ENCODE measurements at regions not wholly inside any gene's neighbourhood (a gene's known extent, or its start where the extent isn't known, plus 50 kb on each side); places are given as distances from the start of the nearest gene placed in this dataset.
A peak's percentile ranks its signal among the peaks of the same experiment; 100 is the strongest.
"Not testable (repeated sequence)": the region's sequence is repeated elsewhere in the genome, so short reads cannot be mapped to it uniquely, and the experiment has no call there.

GRCh38 chr5:104551628-104552027, 989.0 kb upstream of the NUDT12 start:
- no peak for DNase-seq

GRCh38 chr5:104546871-104547270, 984.3 kb upstream of the NUDT12 start:
- DNase-seq, result not testable (repeated sequence)

- peak; percentile 97 for DNase-seq
These were observed 978.7 kb upstream of the NUDT12 start for GRCh38 chr5:104541141-104541785.

GRCh38 chr5:104540448-104540847, 977.9 kb upstream of the NUDT12 start:
- DNase-seq, result peak; percentile 82

GRCh38 chr5:104539618-104540350, 977.2 kb upstream of the NUDT12 start:
- peak; percentile 74 for DNase-seq

GRCh38 chr5:104538734-104539133, 976.1 kb upstream of the NUDT12 start:
- DNase-seq, result no peak

- DNase-seq, result no peak
These were observed 970.9 kb upstream of the NUDT12 start for GRCh38 chr5:104533498-104533897.

- peak; percentile 80 for DNase-seq
These were observed 964.3 kb upstream of the NUDT12 start for GRCh38 chr5:104526866-104527265.

GRCh38 chr5:104513640-104514072, 951.1 kb upstream of the NUDT12 start:
- DNase-seq, result no peak

- DNase-seq, result no peak
These were observed 950.6 kb upstream of the NUDT12 start for GRCh38 chr5:104513121-104513602.

GRCh38 chr5:104512063-104512825, 949.7 kb upstream of the NUDT12 start:
- no peak for DNase-seq

- no peak for DNase-seq
These were observed 935.7 kb upstream of the NUDT12 start for GRCh38 chr5:104498281-104498680.

- DNase-seq, result no peak
These were observed 931.5 kb upstream of the NUDT12 start for GRCh38 chr5:104494083-104494482.

GRCh38 chr5:104472811-104473210, 910.2 kb upstream of the NUDT12 start:
- DNase-seq, result no peak

GRCh38 chr5:104456122-104456521, 893.5 kb upstream of the NUDT12 start:
- no peak for DNase-seq

- DNase-seq, result no peak
These were observed 890.0 kb upstream of the NUDT12 start for GRCh38 chr5:104452550-104452949.

GRCh38 chr5:104451911-104452310, 889.3 kb upstream of the NUDT12 start:
- not testable (repeated sequence) for DNase-seq

GRCh38 chr5:104444656-104445055, 882.1 kb upstream of the NUDT12 start:
- DNase-seq, result no peak

- no peak for DNase-seq
These were observed 881.1 kb upstream of the NUDT12 start for GRCh38 chr5:104443706-104444105.

- DNase-seq, result peak; percentile 73
These were observed 869.4 kb upstream of the NUDT12 start for GRCh38 chr5:104431981-104432380.

GRCh38 chr5:104431002-104431620, 868.5 kb upstream of the NUDT12 start:
- peak; percentile 73 for DNase-seq

- DNase-seq, result no peak
These were observed 867.3 kb upstream of the NUDT12 start for GRCh38 chr5:104429911-104430310.

- no peak for DNase-seq
These were observed 858.8 kb upstream of the NUDT12 start for GRCh38 chr5:104421431-104421830.
